B cell (primary cell): ENCODE measurements at regions not wholly inside any gene's neighbourhood (a gene's known extent, or its start where the extent isn't known, plus 50 kb on each side); places are given as distances from the start of the nearest gene placed in this dataset.

Experiments
- ATAC-seq: fragments of 200-7000 bp; cut with Tn5 transposase; one replicate; pipeline ENCODE4 v1.10.0; 2021; ENCODE audit warnings: low read depth, mild to moderate bottlenecking, moderate number of reproducible peaks, moderate library complexity
- CTCF ChIA-PET: fragments of 350-600 bp; sonication (Branson Sonifier 250); formaldehyde crosslinking; loops from one replicate; lab custom pipeline; 2021; ENCODE audit warnings: antibody characterized with exemption, inconsistent platforms; lab: Charles Lee
- POLR2A ChIA-PET: fragments of 350-600 bp; sonication (Branson Sonifier 250); formaldehyde crosslinking; loops from one replicate; lab custom pipeline; 2021; ENCODE audit warnings: antibody characterized with exemption; lab: Charles Lee
- DNase-seq: peaks from one replicate; pipeline ENCODE4 v3.0.0; 2013
- H2AFZ ChIP-seq: 2 replicates; pipeline ENCODE4 v1.6.1; 2012; ENCODE audit warnings: mild to moderate bottlenecking, low read depth, low read length; ENCODE audit not compliant: insufficient read depth, poor library complexity, severe bottlenecking
- H3K27ac ChIP-seq, 2 donors: 1 replicate in 1 of 2; 2 replicates in 1 of 2; pipeline ENCODE4 v1.5.1; 2012 to 2013; ENCODE audit warnings: low read length in 2 of 2, mild to moderate bottlenecking in 2 of 2, moderate library complexity in 1 of 2
- H3K27me3 ChIP-seq, 4 experiments: fragments of 200-600 bp in 1 of 4; sonication (generic) in 1 of 4; replicated peaks in 1 of 4; 1 replicate in 2 of 4; 2 replicates in 2 of 4; pipeline versions ENCODE4 v1.6.1 to v1.7.0; 2013 to 2016; ENCODE audit warnings: low read length in 3 of 4, mild to moderate bottlenecking in 2 of 4, mixed read lengths in 1 of 4, moderate library complexity in 1 of 4; ENCODE audit not compliant: insufficient read depth in 4 of 4, control insufficient read depth in 3 of 4; ENCODE audit errors: control extremely low read depth in 1 of 4
- H3K36me3 ChIP-seq, 2 experiments: replicated peaks in 1 of 2; 1 replicate in 1 of 2; 2 replicates in 1 of 2; pipeline versions ENCODE4 v1.6.1 to v1.7.1; 2013; ENCODE audit warnings: low read length in 1 of 2; ENCODE audit not compliant: insufficient read depth in 2 of 2, control insufficient read depth in 1 of 2; ENCODE audit errors: control extremely low read depth in 1 of 2, extremely low read depth in 1 of 2
- H3K4me1 ChIP-seq, 2 donors: fragments of 200-600 bp in 1 of 2; sonication (generic) in 1 of 2; 1 replicate in 1 of 2; 2 replicates in 1 of 2; pipeline versions ENCODE4 v1.5.1 to v1.6.1; 2013 to 2017; ENCODE audit warnings: low read length in 2 of 2; ENCODE audit not compliant: control insufficient read depth in 2 of 2, insufficient read depth in 2 of 2
- H3K4me2 ChIP-seq: replicated peaks from 2 replicates; pipeline ENCODE3; 2012; ENCODE audit warnings: mild to moderate bottlenecking, low read depth, low read length; ENCODE audit not compliant: poor library complexity, severe bottlenecking
- H3K4me3 ChIP-seq, 5 experiments: fragments of 200-600 bp in 1 of 5; sonication (generic) in 1 of 5; 1 replicate in 3 of 5; 2 replicates in 2 of 5; pipeline versions ENCODE4 v1.5.1 to v1.7.0; 2011 to 2016; ENCODE audit warnings: low read length in 4 of 5, mild to moderate bottlenecking in 4 of 5, low read depth in 2 of 5, control low read depth in 1 of 5, moderate library complexity in 1 of 5; ENCODE audit not compliant: insufficient read depth in 1 of 5; ENCODE audit errors: control extremely low read depth in 1 of 5, extremely low read depth in 1 of 5
- H3K79me2 ChIP-seq: fragments of 200-600 bp; sonication (generic); one replicate; pipeline ENCODE4 v1.6.0; 2016; ENCODE audit warnings: low read length; ENCODE audit not compliant: control insufficient read depth, insufficient read depth
- H3K9ac ChIP-seq: fragments of 200-600 bp; sonication (generic); 2 replicates; pipeline ENCODE4 v1.6.1; 2017; ENCODE audit warnings: mild to moderate bottlenecking, low read length, moderate library complexity
- H3K9me3 ChIP-seq, 3 donors: one replicate each; pipeline versions ENCODE4 v1.6.1 to v1.7.1; 2013; ENCODE audit warnings: low read length in 2 of 3; ENCODE audit not compliant: control insufficient read depth in 2 of 3, insufficient read depth in 1 of 3; ENCODE audit errors: control extremely low read depth in 1 of 3
- H4K20me1 ChIP-seq: 2 replicates; pipeline ENCODE4 v1.6.0; 2012; ENCODE audit warnings: mild to moderate bottlenecking, low read length; ENCODE audit not compliant: insufficient read depth, control insufficient read depth, poor library complexity, severe bottlenecking
- H3K27ac Mint-ChIP-seq: one replicate; pipeline ENCODE4 v1.8.0; 2021; ENCODE audit warnings: mixed read lengths
- H3K27me3 Mint-ChIP-seq: one replicate; pipeline ENCODE4 v1.8.0; 2021; ENCODE audit warnings: mixed read lengths
- H3K4me1 Mint-ChIP-seq: one replicate; pipeline ENCODE4 v1.8.0; 2021; ENCODE audit warnings: mixed read lengths
- H3K4me3 Mint-ChIP-seq: one replicate; pipeline ENCODE4 v1.8.0; 2021; ENCODE audit warnings: mixed read lengths
- H3K9me3 Mint-ChIP-seq: one replicate; pipeline ENCODE4 v1.8.0; 2022; ENCODE audit warnings: mixed read lengths; ENCODE audit not compliant: insufficient read depth
- EZH2 ChIP-seq: IDR thresholded peaks from 2 replicates; pipeline ENCODE4 v1.6.1; 2012; ENCODE audit warnings: borderline replicate concordance, low read depth, mild to moderate bottlenecking, moderate library complexity, low read length; ENCODE audit not compliant: insufficient read depth, poor library complexity, severe bottlenecking
- WGBS: methylation state at CpG from one replicate; pipeline ENCODE4 v1.1.5; 2013; ENCODE audit warnings: missing lambda C conversion rate; ENCODE audit not compliant: insufficient coverage; 5-methylcytosine and 5-hydroxymethylcytosine counted together
- intact Hi-C: fragments of 100-400 bp; cut with micrococcal nuclease; formaldehyde crosslinking; loops from one replicate; pipeline ENCODE4 v1.10.0; 2022
- TF ChIP-seq, protein P1 (sequence below): fragments of 200-600 bp; IDR thresholded peaks from one replicate; pipeline ENCODE4 v1.8.0; 2022; ENCODE audit warnings: antibody characterized with exemption, mild to moderate bottlenecking

DNA sequence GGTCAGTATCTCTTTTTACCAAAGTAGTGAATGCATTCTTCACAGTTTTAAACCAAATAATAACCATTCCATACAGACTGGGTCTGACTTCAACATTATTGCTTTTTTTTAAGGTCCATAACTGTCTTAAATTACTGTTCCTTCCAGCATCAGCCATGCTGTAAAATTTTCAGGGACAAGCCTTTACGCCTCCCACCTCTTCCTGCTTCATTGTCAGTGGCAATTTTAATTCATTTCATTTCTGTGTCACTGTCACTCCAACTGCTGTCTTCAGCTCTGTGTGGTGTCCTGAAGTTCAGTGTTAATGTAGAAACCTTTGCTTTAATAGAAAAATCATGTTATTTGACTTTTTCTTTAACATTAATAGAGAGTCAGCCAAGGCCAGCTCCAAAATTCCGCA lies 365.6 kb upstream of the PTBP2 start:
- Mint-ChIP-seq H3K9me3 (no peaks in the 10 kb centered on the region), H3K4me3 (no peak overlapping the region), H3K27ac (no peak overlapping the region), H3K4me1 (no peaks in the 10 kb centered on the region), H3K27me3 (no peaks in the 10 kb centered on the region)
- POLR2A ChIA-PET, result no interaction called here
- H3K4me2 ChIP-seq, result no peak overlapping the region
- intact Hi-C loops, result no loop called here
- DNase-seq (no peak), ATAC-seq (no peak)
- H3K4me3 ChIP-seq, result no peak overlapping the region
- H3K36me3 ChIP-seq, result no peaks in the 10 kb centered on the region
- no peaks in the 10 kb centered on the region for H3K9me3 ChIP-seq
- TF ChIP-seq, protein P1, sequence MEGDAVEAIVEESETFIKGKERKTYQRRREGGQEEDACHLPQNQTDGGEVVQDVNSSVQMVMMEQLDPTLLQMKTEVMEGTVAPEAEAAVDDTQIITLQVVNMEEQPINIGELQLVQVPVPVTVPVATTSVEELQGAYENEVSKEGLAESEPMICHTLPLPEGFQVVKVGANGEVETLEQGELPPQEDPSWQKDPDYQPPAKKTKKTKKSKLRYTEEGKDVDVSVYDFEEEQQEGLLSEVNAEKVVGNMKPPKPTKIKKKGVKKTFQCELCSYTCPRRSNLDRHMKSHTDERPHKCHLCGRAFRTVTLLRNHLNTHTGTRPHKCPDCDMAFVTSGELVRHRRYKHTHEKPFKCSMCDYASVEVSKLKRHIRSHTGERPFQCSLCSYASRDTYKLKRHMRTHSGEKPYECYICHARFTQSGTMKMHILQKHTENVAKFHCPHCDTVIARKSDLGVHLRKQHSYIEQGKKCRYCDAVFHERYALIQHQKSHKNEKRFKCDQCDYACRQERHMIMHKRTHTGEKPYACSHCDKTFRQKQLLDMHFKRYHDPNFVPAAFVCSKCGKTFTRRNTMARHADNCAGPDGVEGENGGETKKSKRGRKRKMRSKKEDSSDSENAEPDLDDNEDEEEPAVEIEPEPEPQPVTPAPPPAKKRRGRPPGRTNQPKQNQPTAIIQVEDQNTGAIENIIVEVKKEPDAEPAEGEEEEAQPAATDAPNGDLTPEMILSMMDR, result no peak
- TF ChIP-seq EZH2, result no peak
- H3K27ac ChIP-seq, result no peak overlapping the region
- WGBS, result no CpG with 5 or more reads among the region's 2 CpGs
- no peaks in the 10 kb centered on the region for H4K20me1 ChIP-seq
- CTCF ChIA-PET, result no interaction called here
- no peaks in the 10 kb centered on the region for H3K27me3 ChIP-seq
- no peaks in the 10 kb centered on the region for H3K79me2 ChIP-seq
- H3K4me1 ChIP-seq, result no peaks in the 10 kb centered on the region
- H2AFZ ChIP-seq, result no peak overlapping the region
- H3K9ac ChIP-seq, result no peak overlapping the region

DNA sequence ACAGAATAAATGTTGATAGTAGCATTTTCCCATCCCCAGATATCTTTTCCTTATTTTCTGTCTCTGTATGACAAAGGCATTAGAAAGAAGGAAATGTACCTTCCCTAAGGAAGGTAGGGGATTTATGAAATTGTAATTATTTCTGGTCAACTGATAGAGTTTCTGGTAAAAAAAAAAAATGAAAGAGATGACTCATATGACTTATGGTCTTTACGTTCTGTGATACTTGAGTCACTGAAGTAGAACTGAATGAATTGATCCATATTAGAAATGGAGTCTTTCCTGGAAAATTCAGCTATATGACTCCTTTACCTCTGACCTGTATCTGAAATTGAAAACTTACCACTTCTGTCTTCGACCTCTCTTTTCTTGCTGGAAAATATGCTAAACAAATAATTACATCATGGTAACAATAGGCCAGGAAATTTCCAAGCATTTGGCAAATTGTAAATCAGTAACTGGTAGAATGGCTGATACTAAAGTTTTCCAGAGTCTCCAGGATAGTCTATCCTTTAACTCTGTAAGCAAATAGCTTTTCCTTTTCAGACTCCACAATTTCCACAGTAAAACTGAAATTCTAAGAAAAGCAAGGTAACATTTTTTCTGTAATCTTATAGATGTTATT lies 364.3 kb upstream of the PTBP2 start:
- no CpG with 5 or more reads among the region's 2 CpGs for WGBS
- CTCF ChIA-PET, result no interaction called here
- Histone ChIP-seq H3K9me3 (no peaks in the 10 kb centered on the region), H3K27ac (no peak overlapping the region), H3K4me3 (no peak overlapping the region), H4K20me1 (no peaks in the 10 kb centered on the region), H2AFZ (no peak overlapping the region), H3K79me2 (no peaks in the 10 kb centered on the region), H3K27me3 (no peaks in the 10 kb centered on the region), H3K9ac (no peak overlapping the region), H3K4me2 (no peak overlapping the region), H3K4me1 (no peaks in the 10 kb centered on the region), H3K36me3 (no peaks in the 10 kb centered on the region)
- ATAC-seq (no peak), DNase-seq (no peak)
- no peak for TF ChIP-seq EZH2
- TF ChIP-seq, protein P1, result no peak
- H3K4me1 Mint-ChIP-seq, result no peaks in the 10 kb centered on the region
- no peak overlapping the region for H3K4me3 Mint-ChIP-seq
- intact Hi-C loops, result no loop called here
- H3K27ac Mint-ChIP-seq, result no peak overlapping the region
- H3K27me3 Mint-ChIP-seq, result no peaks in the 10 kb centered on the region
- POLR2A ChIA-PET, result no interaction called here
- H3K9me3 Mint-ChIP-seq, result no peaks in the 10 kb centered on the region
